Thoracic aorta (tissue), 2 donors: ENCODE measurements at regions not wholly inside any gene's neighbourhood (a gene's known extent, or its start where the extent isn't known, plus 50 kb on each side); places are given as distances from the start of the nearest gene placed in this dataset.

Experiments
- ATAC-seq: fragments of 150-250 bp; one replicate; pipeline ENCODE4 v1.8.0; 2017; ENCODE audit warnings: low read depth; ENCODE audit not compliant: insufficient number of reproducible peaks, low FRiP score
- DNase-seq: peaks from one replicate; pipeline ENCODE4 v3.0.0-alpha.2; 2020; ENCODE audit warnings: low spot score
- H3K27ac ChIP-seq, 2 donors: fragments of 200-600 bp; sonication (generic); 1 replicate in 1 of 2; 2 replicates in 1 of 2; pipeline ENCODE4 v1.5.1; 2016; ENCODE audit warnings: mild to moderate bottlenecking in 2 of 2, moderate library complexity in 2 of 2
- H3K27me3 ChIP-seq: fragments of 200-600 bp; sonication (generic); replicated peaks from 2 replicates; pipeline ENCODE4 v1.6.0; 2016; ENCODE audit warnings: mild to moderate bottlenecking; ENCODE audit not compliant: insufficient read depth
- H3K36me3 ChIP-seq: fragments of 200-600 bp; sonication (generic); one replicate; pipeline ENCODE4 v1.5.1; 2016
- H3K4me1 ChIP-seq, 2 donors: fragments of 200-600 bp; sonication (generic); 1 replicate in 1 of 2; 2 replicates in 1 of 2; pipeline versions ENCODE4 v1.5.1 to v1.6.0; 2016; ENCODE audit warnings: low read depth in 2 of 2, mild to moderate bottlenecking in 1 of 2; ENCODE audit not compliant: control insufficient read depth in 1 of 2
- H3K4me3 ChIP-seq: fragments of 200-600 bp; sonication (generic); 2 replicates; pipeline ENCODE4 v1.5.1; 2016; ENCODE audit warnings: mild to moderate bottlenecking
- H3K9me3 ChIP-seq: fragments of 200-600 bp; sonication (generic); 2 replicates; pipeline ENCODE4 v1.5.1; 2016
- TF ChIP-seq, protein P1 (sequence below): fragments of 200-600 bp; sonication (generic); IDR thresholded peaks from one replicate; pipeline ENCODE4 v1.5.1; 2019; ENCODE audit warnings: antibody characterized with exemption

DNA sequence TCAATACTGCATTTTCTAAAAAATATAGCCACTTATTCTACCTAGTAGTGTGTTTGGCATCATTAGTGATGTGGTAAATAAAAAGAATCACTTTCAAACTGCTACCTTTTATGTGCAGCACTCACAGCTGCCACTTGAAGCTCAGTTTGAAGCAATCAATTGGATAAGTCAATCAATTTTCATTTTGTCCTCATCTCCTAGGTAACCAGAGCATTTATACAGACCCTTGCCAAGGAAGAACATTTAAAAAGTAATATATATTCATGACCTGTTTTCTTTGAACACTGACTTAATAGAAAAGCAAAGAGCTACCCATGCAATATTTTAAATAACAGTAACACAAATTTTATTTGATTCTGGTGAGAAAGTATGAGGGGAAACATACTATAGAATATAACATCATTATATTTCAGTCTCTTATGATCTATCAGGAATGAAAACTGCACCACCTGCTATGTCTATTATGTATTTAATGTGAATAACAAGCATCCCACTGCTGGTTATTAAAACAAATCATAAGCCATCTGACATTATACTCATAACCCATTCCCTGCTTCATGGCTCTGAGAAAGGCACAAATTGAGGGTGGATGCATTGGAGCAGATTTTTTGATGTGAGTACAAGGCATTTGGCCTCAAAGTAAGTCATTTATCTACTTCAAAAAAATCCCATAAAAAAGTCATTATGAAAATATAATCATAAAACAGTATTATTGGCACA lies 168.4 kb upstream of the C21orf91 start:
- H3K36me3 ChIP-seq, result no peaks in the 10 kb centered on the region
- TF ChIP-seq, protein P1, sequence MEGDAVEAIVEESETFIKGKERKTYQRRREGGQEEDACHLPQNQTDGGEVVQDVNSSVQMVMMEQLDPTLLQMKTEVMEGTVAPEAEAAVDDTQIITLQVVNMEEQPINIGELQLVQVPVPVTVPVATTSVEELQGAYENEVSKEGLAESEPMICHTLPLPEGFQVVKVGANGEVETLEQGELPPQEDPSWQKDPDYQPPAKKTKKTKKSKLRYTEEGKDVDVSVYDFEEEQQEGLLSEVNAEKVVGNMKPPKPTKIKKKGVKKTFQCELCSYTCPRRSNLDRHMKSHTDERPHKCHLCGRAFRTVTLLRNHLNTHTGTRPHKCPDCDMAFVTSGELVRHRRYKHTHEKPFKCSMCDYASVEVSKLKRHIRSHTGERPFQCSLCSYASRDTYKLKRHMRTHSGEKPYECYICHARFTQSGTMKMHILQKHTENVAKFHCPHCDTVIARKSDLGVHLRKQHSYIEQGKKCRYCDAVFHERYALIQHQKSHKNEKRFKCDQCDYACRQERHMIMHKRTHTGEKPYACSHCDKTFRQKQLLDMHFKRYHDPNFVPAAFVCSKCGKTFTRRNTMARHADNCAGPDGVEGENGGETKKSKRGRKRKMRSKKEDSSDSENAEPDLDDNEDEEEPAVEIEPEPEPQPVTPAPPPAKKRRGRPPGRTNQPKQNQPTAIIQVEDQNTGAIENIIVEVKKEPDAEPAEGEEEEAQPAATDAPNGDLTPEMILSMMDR, result no peak
- no peaks in the 10 kb centered on the region for H3K9me3 ChIP-seq
- H3K27ac ChIP-seq, result no peak overlapping the region
- no peak for DNase-seq
- H3K4me1 ChIP-seq, result no peaks in the 10 kb centered on the region
- H3K4me3 ChIP-seq, result no peak overlapping the region
- ATAC-seq, result no peak
- H3K27me3 ChIP-seq, result no peaks in the 10 kb centered on the region

DNA sequence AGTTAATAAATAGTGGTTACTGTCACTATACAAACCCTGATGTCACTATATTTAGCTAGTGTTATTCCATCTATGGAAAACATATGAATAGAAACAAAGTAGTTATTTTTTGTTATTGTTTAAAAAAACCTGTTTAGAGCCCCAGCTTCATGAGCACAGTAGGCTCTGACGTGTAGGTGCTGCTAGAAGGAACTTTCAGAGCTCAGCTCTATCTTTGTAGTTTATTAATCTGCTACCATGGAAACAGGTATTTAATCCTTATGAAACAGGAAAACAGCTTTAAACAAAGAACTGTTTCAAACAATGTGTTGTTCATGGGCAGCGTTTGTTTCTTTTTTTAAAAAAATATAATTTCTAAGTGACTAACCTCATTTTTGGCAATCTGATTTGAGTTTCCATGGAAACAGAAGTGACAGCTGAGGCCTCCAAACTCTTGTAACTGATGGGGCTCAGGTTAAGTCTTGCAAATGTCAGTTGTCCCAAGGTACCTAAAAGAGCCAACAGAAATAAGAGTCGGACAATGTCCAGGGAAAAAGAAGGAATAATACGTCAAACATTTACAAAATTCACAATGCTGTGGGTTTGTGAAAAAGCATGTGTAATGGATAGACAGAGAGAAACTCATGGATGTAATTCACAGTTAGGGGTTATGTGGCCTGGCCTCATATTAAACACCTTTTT lies 162.0 kb upstream of the C21orf91 start:
- no peaks in the 10 kb centered on the region for H3K4me1 ChIP-seq
- no peaks in the 10 kb centered on the region for H3K36me3 ChIP-seq
- no peaks in the 10 kb centered on the region for H3K27me3 ChIP-seq
- ATAC-seq (no peak), DNase-seq (no peak)
- no peaks in the 10 kb centered on the region for H3K9me3 ChIP-seq
- TF ChIP-seq, protein P1, result no peak
- H3K4me3 ChIP-seq, result no peak overlapping the region
- no peak overlapping the region for H3K27ac ChIP-seq

DNA sequence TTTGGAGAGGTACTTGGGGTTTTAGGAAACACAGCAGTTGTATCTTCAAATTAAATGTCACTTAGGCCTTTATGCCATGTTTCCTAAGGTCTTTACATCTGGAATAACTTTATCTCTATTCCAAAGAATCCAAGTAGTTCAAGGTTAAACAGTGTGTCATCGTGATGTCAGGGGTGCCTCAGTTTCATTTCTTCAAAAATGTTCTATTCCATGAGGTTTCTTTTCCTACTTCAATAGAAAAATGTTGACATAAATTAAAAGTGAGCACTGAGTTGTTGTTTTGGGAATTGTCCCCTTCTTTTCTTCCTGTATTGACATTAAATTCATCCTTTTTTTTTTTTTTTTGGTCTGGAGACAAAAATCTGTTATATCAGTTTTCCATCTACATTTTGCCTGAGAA lies 160.6 kb upstream of the C21orf91 start:
- Histone ChIP-seq H3K4me1 (no peaks in the 10 kb centered on the region), H3K36me3 (no peaks in the 10 kb centered on the region), H3K27ac (no peak overlapping the region), H3K9me3 (no peaks in the 10 kb centered on the region), H3K27me3 (no peaks in the 10 kb centered on the region), H3K4me3 (no peak overlapping the region)
- DNase-seq (no peak), ATAC-seq (no peak)
- TF ChIP-seq, protein P1, result no peak

DNA sequence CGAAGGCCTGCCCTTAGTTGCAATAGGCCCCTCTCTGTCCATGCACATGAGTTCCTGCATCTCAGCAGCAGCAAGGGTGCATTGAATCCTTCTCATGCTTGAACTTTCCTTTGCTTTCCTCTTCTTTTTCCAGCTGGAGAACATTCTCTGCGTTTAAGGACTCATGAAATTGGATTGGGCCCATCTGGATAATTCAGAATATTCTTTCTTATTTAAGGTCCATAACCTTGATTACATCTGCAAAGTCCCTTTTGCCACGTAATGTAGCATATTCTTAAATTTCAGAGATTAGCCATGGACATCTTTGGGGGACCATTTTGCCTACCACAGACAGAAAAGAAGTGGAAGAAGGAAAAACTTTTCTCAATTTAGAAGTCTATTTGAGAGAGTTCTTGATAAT lies 159.7 kb upstream of the C21orf91 start:
- Histone ChIP-seq H3K4me1 (no peaks in the 10 kb centered on the region), H3K9me3 (no peaks in the 10 kb centered on the region), H3K4me3 (no peak overlapping the region), H3K27me3 (no peaks in the 10 kb centered on the region), H3K36me3 (no peaks in the 10 kb centered on the region), H3K27ac (no peak overlapping the region)
- DNase-seq (no peak), ATAC-seq (no peak)
- TF ChIP-seq, protein P1, result no peak

DNA sequence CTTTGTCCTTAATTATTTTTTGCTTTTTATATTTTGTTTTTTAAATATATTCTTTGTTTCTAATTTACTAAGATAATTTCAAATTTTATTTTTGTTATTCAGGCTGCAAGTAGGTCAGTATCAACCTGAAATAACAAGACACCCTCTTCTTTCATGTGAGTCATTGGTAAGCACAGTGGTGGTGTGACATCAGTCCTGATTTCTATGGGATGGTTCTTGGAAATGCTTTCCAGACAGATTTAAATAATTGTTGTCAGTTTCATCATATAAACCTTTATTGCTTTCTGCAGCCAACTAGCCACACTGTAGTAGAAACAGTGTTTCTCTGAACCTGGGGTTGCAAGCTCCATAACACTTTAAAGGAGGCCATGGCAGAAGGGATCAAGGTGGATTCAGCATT lies 157.5 kb upstream of the C21orf91 start:
- TF ChIP-seq, protein P1, result no peak
- DNase-seq (no peak), ATAC-seq (no peak)
- Histone ChIP-seq H3K4me1 (no peaks in the 10 kb centered on the region), H3K9me3 (no peaks in the 10 kb centered on the region), H3K4me3 (no peak overlapping the region), H3K36me3 (no peaks in the 10 kb centered on the region), H3K27ac (no peak overlapping the region), H3K27me3 (no peaks in the 10 kb centered on the region)
